Lung (tissue), 1 donor: ENCODE measurements at regions not wholly inside any gene's neighbourhood (a gene's known extent, or its start where the extent isn't known, plus 50 kb on each side); places are given as distances from the start of the nearest gene placed in this dataset. TPM values are rescaled to one million over a fixed set of nuclear protein-coding genes. Genes with fewer than 3 reads are reported as not detected.
A peak's percentile ranks its signal among the peaks of the same experiment; 100 is the strongest.

Experiments used
- small RNA-seq: library from RNA; depleted of rRNA; stranded (forward); fragments of <200 nt; gene quantifications from one replicate; pipeline ENCODE3, GENCODE V24; 2014; ENCODE audit warnings: low replicate concordance

Small RNA genes in the stretch of these regions (small RNA-seq; reads per million reads assigned to genes)
- gene RF00108 (1.2 reads per million, percentile 85 among the genes with 10 or more reads in this experiment), gene RNY3P9 (not detected), gene RPL17P51 (not detected)
